Liver (tissue), 3 donors: ENCODE measurements at regions not wholly inside any gene's neighbourhood (a gene's known extent, or its start where the extent isn't known, plus 50 kb on each side); places are given as distances from the start of the nearest gene placed in this dataset.

Experiments used
- ATF3 ChIP-seq: IDR thresholded peaks from 2 replicates; pipeline ENCODE4 v1.6.1; 2016; ENCODE audit warnings: antibody characterized with exemption
- CTCF ChIP-seq: fragments of 150-350 bp; IDR thresholded peaks from 2 replicates; pipeline ENCODE4 v1.5.1; 2017; ENCODE audit warnings: improper control_type of control experiment, low read depth, low read length; ENCODE audit not compliant: missing input control
- GABPA ChIP-seq, 2 donors: IDR thresholded peaks in 1 of 2; conservative IDR thresholded peaks in 1 of 2; 2 replicates each; pipeline ENCODE4 v1.6.1; 2016; ENCODE audit warnings: antibody characterized with exemption in 2 of 2, mild to moderate bottlenecking in 1 of 2, moderate library complexity in 1 of 2
- HNF4G ChIP-seq: IDR thresholded peaks from 2 replicates; pipeline ENCODE4 v1.6.1; 2016; ENCODE audit warnings: antibody characterized with exemption
- TAF1 ChIP-seq: conservative IDR thresholded peaks from 2 replicates; pipeline ENCODE4 v1.6.1; 2016; ENCODE audit warnings: antibody characterized with exemption, mild to moderate bottlenecking
- YY1 ChIP-seq: IDR thresholded peaks from 2 replicates; pipeline ENCODE4 v1.6.1; 2016; ENCODE audit warnings: antibody characterized with exemption, mild to moderate bottlenecking
- donor health status: healthy.
- donor health status: healthy.

- TF ChIP-seq YY1, result no peak
- no peak for TF ChIP-seq CTCF
- TF ChIP-seq HNF4G, result no peak
- TF ChIP-seq TAF1, result no peak
- TF ChIP-seq GABPA (IDR thresholded peaks at IDR 0.05 in 1 of 2, conservative IDR thresholded peaks at IDR 0.05 in 1 of 2), result no peak
- TF ChIP-seq ATF3, result no peak
Measured at GRCh38 chr5:118392491-118392890, 595.9 kb downstream of the DTWD2 start.
